Liver (tissue), 8 donors: ENCODE measurements at regions not wholly inside any gene's neighbourhood (a gene's known extent, or its start where the extent isn't known, plus 50 kb on each side); places are given as distances from the start of the nearest gene placed in this dataset.

ENCODE experiments used
- DNase-seq: peaks from one replicate; pipeline ENCODE4 v3.0.0-alpha.2; 2017; ENCODE audit warnings: low spot score
- H3K27ac ChIP-seq, 2 donors: one replicate each; pipeline ENCODE4 v1.7.0; 2013; ENCODE audit warnings: inconsistent platforms in 2 of 2, low read length in 2 of 2, control low read depth in 1 of 2, low read depth in 1 of 2, mild to moderate bottlenecking in 1 of 2
- H3K27me3 ChIP-seq, 4 donors: one replicate each; pipeline versions ENCODE4 v1.6.1 to v1.7.0; 2013; ENCODE audit warnings: low read length in 3 of 4, inconsistent platforms in 1 of 4, mild to moderate bottlenecking in 1 of 4, moderate library complexity in 1 of 4; ENCODE audit not compliant: control insufficient read depth in 4 of 4, insufficient read depth in 4 of 4
- H3K36me3 ChIP-seq, 4 donors: one replicate each; pipeline versions ENCODE4 v1.6.1 to v1.7.0; 2013; ENCODE audit warnings: low read length in 3 of 4, mild to moderate bottlenecking in 3 of 4, low read depth in 1 of 4, moderate library complexity in 1 of 4; ENCODE audit not compliant: control insufficient read depth in 4 of 4, insufficient read depth in 3 of 4
- H3K4me1 ChIP-seq, 4 donors: one replicate each; pipeline versions ENCODE4 v1.6.1 to v1.7.0; 2013; ENCODE audit warnings: low read length in 3 of 4, mild to moderate bottlenecking in 3 of 4, moderate library complexity in 1 of 4; ENCODE audit not compliant: control insufficient read depth in 4 of 4, insufficient read depth in 4 of 4
- H3K4me3 ChIP-seq, 3 donors: one replicate each; pipeline versions ENCODE4 v1.6.1 to v1.7.0; 2013; ENCODE audit warnings: low read length in 3 of 3, control low read depth in 1 of 3, low read depth in 1 of 3, mild to moderate bottlenecking in 1 of 3
- H3K9ac ChIP-seq, 2 donors: one replicate each; pipeline ENCODE4 v1.7.0; 2013; ENCODE audit warnings: low read length in 2 of 2, mild to moderate bottlenecking in 2 of 2, moderate library complexity in 2 of 2, control low read depth in 1 of 2, low read depth in 1 of 2
- H3K9me3 ChIP-seq, 4 donors: one replicate each; pipeline versions ENCODE4 v1.6.1 to v1.7.0; 2013; ENCODE audit warnings: low read length in 3 of 4; ENCODE audit not compliant: control insufficient read depth in 4 of 4
- EGR1 ChIP-seq, 2 donors: IDR thresholded peaks; 2 replicates each; pipeline ENCODE4 v1.6.1; 2016 to 2018; ENCODE audit warnings: antibody characterized with exemption in 2 of 2, low read depth in 2 of 2
- FOXA2 ChIP-seq: IDR thresholded peaks from 2 replicates; pipeline ENCODE4 v1.6.1; 2016; ENCODE audit warnings: antibody characterized with exemption
- GABPA ChIP-seq, 2 donors: IDR thresholded peaks in 1 of 2; conservative IDR thresholded peaks in 1 of 2; 2 replicates each; pipeline ENCODE4 v1.6.1; 2016; ENCODE audit warnings: antibody characterized with exemption in 2 of 2, mild to moderate bottlenecking in 1 of 2, moderate library complexity in 1 of 2
- HNF4A ChIP-seq, 2 donors: conservative IDR thresholded peaks; 2 replicates each; pipeline ENCODE4 v1.6.1; 2016; ENCODE audit warnings: antibody characterized with exemption in 2 of 2, mild to moderate bottlenecking in 2 of 2
- HNF4G ChIP-seq: IDR thresholded peaks from 2 replicates; pipeline ENCODE4 v1.6.1; 2016; ENCODE audit warnings: antibody characterized with exemption
- NR2F2 ChIP-seq: IDR thresholded peaks from 2 replicates; pipeline ENCODE4 v1.6.1; 2016; ENCODE audit warnings: antibody characterized with exemption
- RAD21 ChIP-seq, 2 donors: IDR thresholded peaks; 2 replicates each; pipeline ENCODE4 v1.6.1; 2016; ENCODE audit warnings: antibody characterized with exemption in 2 of 2, mild to moderate bottlenecking in 2 of 2
- RXRA ChIP-seq, 2 donors: IDR thresholded peaks; 2 replicates each; pipeline ENCODE4 v1.6.1; 2017 to 2018; ENCODE audit warnings: antibody characterized with exemption in 2 of 2, mild to moderate bottlenecking in 1 of 2
- SP1 ChIP-seq: IDR thresholded peaks from 2 replicates; pipeline ENCODE4 v1.6.1; 2018; ENCODE audit warnings: antibody characterized with exemption, mild to moderate bottlenecking
- TAF1 ChIP-seq: conservative IDR thresholded peaks from 2 replicates; pipeline ENCODE4 v1.6.1; 2016; ENCODE audit warnings: antibody characterized with exemption, mild to moderate bottlenecking
- YY1 ChIP-seq: IDR thresholded peaks from 2 replicates; pipeline ENCODE4 v1.6.1; 2016; ENCODE audit warnings: antibody characterized with exemption, mild to moderate bottlenecking
- WGBS: extraction: QIAGEN DNeasy Blood & Tissue Kit; methylation state at CpG from one replicate; pipeline ENCODE4 v1.1.7; 2013; 5-methylcytosine and 5-hydroxymethylcytosine counted together
- TF ChIP-seq, protein P1 (sequence below): IDR thresholded peaks from 2 replicates; pipeline ENCODE4 v1.6.1; 2016; ENCODE audit warnings: antibody characterized with exemption
- TF ChIP-seq, protein P2 (sequence below): IDR thresholded peaks from 2 replicates; pipeline ENCODE4 v1.6.1; 2016; ENCODE audit warnings: antibody characterized with exemption
- TF ChIP-seq, protein P3 (sequence below): fragments of 150-350 bp; IDR thresholded peaks from 2 replicates; pipeline ENCODE4 v1.5.1; 2017; ENCODE audit warnings: improper control_type of control experiment, low read depth, low read length; ENCODE audit not compliant: missing input control
- TF ChIP-seq, protein P4 (sequence below): IDR thresholded peaks from 2 replicates; pipeline ENCODE4 v1.6.1; 2016; ENCODE audit warnings: antibody characterized with exemption
- TF ChIP-seq, protein P5 (sequence below): IDR thresholded peaks from 2 replicates; pipeline ENCODE4 v1.6.1; 2016; ENCODE audit warnings: antibody characterized with exemption, mild to moderate bottlenecking
- donor health status: healthy.
- donor health status: healthy.
- donor health status: healthy.
- donor health status: healthy.
- donor health status: healthy.

DNA sequence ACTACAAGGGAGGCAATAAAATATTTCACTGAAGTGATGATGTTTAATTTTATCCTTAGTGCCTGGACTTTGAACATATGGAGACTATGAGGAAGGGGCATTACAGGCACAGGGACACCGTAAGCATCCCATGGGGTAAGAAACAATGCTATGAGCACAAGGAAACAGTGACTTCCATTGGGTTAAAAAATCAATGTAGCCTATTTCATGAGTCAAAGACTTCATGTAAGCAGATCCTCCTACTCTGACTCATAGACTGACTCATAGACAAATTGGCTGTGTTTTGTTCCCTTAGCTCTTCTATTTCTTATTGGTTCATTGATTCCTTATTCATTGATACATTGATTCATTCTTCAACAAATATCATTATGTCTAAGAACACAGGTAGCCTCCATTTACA, 351.0 kb downstream of the PRELID2 start:
- Histone ChIP-seq H3K4me3 (no peak overlapping the region), H3K9ac (no peak overlapping the region), H3K9me3 (no peaks in the 10 kb centered on the region), H3K27ac (no peak overlapping the region), H3K36me3 (no peaks in the 10 kb centered on the region), H3K27me3 (no peaks in the 10 kb centered on the region), H3K4me1 (no peaks in the 10 kb centered on the region)
- DNase-seq = no peak
- 84% methylated on average over 1 of the region's 1 CpG for WGBS
- TF ChIP-seq GABPA (IDR thresholded peaks at IDR 0.05 in 1 of 2, conservative IDR thresholded peaks at IDR 0.05 in 1 of 2) (no peak), YY1 (no peak), HNF4G (no peak), TAF1 (no peak), FOXA2 (no peak), RXRA (IDR thresholded peaks at IDR 0.05) (no peak), EGR1 (IDR thresholded peaks at IDR 0.05; ENCODE audit: low read depth in 2 of 2) (no peak), HNF4A (conservative IDR thresholded peaks at IDR 0.05) (no peak), SP1 (no peak), NR2F2 (no peak), RAD21 (IDR thresholded peaks at IDR 0.05) (no peak)
- TF ChIP-seq, protein P1, sequence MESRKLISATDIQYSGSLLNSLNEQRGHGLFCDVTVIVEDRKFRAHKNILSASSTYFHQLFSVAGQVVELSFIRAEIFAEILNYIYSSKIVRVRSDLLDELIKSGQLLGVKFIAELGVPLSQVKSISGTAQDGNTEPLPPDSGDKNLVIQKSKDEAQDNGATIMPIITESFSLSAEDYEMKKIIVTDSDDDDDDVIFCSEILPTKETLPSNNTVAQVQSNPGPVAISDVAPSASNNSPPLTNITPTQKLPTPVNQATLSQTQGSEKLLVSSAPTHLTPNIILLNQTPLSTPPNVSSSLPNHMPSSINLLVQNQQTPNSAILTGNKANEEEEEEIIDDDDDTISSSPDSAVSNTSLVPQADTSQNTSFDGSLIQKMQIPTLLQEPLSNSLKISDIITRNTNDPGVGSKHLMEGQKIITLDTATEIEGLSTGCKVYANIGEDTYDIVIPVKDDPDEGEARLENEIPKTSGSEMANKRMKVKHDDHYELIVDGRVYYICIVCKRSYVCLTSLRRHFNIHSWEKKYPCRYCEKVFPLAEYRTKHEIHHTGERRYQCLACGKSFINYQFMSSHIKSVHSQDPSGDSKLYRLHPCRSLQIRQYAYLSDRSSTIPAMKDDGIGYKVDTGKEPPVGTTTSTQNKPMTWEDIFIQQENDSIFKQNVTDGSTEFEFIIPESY = no peak
- TF ChIP-seq, protein P2, sequence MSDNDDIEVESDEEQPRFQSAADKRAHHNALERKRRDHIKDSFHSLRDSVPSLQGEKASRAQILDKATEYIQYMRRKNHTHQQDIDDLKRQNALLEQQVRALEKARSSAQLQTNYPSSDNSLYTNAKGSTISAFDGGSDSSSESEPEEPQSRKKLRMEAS = no peak
- TF ChIP-seq, protein P3, sequence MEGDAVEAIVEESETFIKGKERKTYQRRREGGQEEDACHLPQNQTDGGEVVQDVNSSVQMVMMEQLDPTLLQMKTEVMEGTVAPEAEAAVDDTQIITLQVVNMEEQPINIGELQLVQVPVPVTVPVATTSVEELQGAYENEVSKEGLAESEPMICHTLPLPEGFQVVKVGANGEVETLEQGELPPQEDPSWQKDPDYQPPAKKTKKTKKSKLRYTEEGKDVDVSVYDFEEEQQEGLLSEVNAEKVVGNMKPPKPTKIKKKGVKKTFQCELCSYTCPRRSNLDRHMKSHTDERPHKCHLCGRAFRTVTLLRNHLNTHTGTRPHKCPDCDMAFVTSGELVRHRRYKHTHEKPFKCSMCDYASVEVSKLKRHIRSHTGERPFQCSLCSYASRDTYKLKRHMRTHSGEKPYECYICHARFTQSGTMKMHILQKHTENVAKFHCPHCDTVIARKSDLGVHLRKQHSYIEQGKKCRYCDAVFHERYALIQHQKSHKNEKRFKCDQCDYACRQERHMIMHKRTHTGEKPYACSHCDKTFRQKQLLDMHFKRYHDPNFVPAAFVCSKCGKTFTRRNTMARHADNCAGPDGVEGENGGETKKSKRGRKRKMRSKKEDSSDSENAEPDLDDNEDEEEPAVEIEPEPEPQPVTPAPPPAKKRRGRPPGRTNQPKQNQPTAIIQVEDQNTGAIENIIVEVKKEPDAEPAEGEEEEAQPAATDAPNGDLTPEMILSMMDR = no peak
- TF ChIP-seq, protein P4, sequence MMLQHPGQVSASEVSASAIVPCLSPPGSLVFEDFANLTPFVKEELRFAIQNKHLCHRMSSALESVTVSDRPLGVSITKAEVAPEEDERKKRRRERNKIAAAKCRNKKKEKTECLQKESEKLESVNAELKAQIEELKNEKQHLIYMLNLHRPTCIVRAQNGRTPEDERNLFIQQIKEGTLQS = no peak
- TF ChIP-seq, protein P5, sequence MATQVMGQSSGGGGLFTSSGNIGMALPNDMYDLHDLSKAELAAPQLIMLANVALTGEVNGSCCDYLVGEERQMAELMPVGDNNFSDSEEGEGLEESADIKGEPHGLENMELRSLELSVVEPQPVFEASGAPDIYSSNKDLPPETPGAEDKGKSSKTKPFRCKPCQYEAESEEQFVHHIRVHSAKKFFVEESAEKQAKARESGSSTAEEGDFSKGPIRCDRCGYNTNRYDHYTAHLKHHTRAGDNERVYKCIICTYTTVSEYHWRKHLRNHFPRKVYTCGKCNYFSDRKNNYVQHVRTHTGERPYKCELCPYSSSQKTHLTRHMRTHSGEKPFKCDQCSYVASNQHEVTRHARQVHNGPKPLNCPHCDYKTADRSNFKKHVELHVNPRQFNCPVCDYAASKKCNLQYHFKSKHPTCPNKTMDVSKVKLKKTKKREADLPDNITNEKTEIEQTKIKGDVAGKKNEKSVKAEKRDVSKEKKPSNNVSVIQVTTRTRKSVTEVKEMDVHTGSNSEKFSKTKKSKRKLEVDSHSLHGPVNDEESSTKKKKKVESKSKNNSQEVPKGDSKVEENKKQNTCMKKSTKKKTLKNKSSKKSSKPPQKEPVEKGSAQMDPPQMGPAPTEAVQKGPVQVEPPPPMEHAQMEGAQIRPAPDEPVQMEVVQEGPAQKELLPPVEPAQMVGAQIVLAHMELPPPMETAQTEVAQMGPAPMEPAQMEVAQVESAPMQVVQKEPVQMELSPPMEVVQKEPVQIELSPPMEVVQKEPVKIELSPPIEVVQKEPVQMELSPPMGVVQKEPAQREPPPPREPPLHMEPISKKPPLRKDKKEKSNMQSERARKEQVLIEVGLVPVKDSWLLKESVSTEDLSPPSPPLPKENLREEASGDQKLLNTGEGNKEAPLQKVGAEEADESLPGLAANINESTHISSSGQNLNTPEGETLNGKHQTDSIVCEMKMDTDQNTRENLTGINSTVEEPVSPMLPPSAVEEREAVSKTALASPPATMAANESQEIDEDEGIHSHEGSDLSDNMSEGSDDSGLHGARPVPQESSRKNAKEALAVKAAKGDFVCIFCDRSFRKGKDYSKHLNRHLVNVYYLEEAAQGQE = no peak

DNA sequence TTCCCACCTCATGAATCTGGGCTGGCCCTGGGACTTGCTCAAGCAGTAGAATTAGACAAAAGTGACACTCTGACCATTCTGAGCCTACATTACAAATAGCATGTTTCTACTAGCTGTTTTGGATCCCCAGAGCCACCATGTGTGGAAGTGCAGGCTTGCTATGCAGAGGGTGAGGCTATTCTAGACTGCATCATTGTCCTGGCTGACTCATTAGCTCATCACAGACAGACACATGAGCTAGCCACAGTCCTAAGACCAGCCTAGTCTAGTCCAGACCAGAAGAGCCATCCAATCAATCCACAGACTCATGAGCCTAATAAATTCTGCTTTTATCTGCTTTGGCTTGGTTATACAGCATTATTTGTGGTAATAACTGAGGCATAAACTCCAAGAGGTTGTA, 351.9 kb downstream of the PRELID2 start:
- TF ChIP-seq HNF4A (conservative IDR thresholded peaks at IDR 0.05) (no peak), RAD21 (IDR thresholded peaks at IDR 0.05) (no peak), GABPA (IDR thresholded peaks at IDR 0.05 in 1 of 2, conservative IDR thresholded peaks at IDR 0.05 in 1 of 2) (no peak), TAF1 (no peak)
- TF ChIP-seq, protein P2 = no peak
- H3K9me3 ChIP-seq = no peaks in the 10 kb centered on the region
- no peaks in the 10 kb centered on the region for H3K27me3 ChIP-seq
- no peak overlapping the region for H3K4me3 ChIP-seq
- no peaks in the 10 kb centered on the region for H3K4me1 ChIP-seq
- H3K27ac ChIP-seq = no peak overlapping the region
- no peak for DNase-seq
- H3K9ac ChIP-seq = no peak overlapping the region
- no peaks in the 10 kb centered on the region for H3K36me3 ChIP-seq
